DMS79 treated with DMSO at 0.1 percent for 48 hours (cell line): ENCODE measurements at regions not wholly inside any gene's neighbourhood (a gene's known extent, or its start where the extent isn't known, plus 50 kb on each side); places are given as distances from the start of the nearest gene placed in this dataset.
A peak's percentile ranks its signal among the peaks of the same experiment; 100 is the strongest.

Experiments used
- DNase-seq: peaks from one replicate; lab custom pipeline; 2025; lab: John Stamatoyannopoulos, UW

DNA sequence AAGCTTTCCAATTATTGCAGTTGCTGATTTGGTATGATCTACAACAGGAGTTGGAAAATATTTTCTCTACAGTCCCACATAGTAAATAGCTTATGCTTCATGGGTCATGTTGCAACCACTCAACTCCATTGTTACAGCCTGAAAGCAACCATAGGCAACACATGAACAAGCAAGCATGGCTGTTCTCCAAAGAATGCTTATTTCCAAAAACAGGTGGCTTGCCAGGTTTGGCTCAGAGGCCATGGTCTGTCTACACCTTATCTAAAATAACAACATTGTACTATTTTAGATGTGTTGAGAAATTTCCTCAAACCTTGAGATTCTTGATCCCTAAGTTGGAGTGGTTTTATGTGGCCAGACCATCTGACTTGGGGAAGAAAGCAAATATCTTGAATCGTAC, 153.9 kb upstream of the MPPED2 start:
- no peak for DNase-seq

DNA sequence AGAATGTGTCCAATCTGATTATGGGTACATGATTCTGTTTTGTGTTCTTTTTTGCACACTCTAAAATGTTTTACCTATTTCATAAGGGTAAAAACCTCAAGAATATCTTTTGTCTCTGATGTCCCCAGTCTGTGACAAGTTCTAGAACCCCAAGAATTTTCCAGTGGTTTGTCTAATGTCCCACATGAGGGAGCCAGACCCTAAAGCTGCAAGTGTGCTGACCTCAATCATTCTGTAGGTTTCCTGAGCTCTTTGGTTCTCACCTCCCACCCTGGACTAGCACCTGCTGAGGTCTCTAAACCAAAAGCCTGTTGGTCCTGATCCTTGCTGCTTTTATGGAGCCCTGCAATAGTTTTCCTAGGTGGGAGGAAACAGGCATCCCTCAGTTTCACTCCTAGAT, 149.8 kb upstream of the MPPED2 start:
- no peak for DNase-seq

DNA sequence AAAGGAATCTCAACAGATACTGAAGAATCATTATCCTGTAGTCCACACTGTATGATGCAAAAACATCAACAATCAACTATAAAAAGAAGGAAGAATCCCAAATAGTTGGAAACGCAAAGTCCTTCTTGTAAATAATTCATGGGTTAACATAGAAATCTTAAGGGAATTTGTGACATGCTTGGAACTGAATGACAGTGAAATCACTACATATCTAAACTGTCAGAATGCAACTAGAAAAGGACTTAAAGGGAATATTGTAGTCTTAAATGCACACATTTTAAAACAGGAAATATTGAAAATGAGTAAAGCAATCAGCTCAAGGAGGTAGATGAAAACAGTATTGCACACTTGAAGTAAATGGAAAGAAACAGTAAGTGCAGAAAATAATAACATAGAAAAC, 147.6 kb upstream of the MPPED2 start:
- no peak for DNase-seq

- no peak for DNase-seq
These were observed 143.9 kb upstream of the MPPED2 start for GRCh38 chr11:30730011-30730410.

- no peak for DNase-seq
These were observed 143.1 kb upstream of the MPPED2 start for GRCh38 chr11:30729187-30729713.

DNA sequence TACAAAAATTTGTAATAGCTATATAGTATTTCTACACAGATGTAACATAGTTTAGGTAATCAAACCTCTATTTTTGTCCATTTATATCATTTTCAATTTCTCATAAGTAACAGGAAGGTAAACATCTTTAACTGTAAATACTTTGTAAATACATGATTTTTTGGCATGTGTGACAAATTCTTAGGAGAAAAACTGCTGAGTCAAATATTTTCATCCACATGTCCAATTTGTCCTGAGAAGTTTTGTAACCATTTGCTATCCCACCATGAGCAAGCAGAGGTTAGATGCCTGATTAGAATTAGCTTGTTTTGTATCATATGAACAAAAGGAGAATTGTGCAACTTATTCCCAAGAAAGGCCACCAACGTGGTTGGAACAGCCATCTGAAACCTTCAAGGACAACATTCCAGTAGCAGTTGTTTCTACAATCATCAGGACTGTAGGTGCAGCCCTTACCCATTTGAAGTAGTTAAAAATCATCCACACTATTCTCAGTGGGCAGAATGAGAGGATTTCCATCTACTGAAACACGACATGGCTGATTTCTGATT, 139.6 kb upstream of the MPPED2 start:
- no peak for DNase-seq

GRCh38 chr11:30724274-30724673, 138.1 kb upstream of the MPPED2 start:
- no peak for DNase-seq

DNA sequence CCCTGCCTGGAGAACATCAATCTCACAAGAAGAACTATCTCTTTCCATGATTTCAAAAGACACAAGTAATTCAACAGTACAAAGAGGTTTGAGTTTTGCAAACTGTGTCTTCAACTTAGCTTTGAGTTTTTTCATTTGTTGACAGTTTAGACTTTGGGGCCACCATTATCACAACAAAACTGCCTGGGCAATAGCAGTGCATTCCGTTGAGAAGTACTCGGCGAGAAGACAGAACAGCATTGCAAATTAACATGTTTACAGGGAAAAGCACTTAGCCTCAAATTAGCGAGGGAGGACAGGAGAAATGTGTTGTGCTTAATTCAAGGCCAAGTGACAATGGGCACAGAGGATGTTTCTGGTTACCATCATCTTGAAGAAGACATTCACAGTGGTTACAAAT, 133.2 kb upstream of the MPPED2 start:
- DNase-seq, result no peak

DNA sequence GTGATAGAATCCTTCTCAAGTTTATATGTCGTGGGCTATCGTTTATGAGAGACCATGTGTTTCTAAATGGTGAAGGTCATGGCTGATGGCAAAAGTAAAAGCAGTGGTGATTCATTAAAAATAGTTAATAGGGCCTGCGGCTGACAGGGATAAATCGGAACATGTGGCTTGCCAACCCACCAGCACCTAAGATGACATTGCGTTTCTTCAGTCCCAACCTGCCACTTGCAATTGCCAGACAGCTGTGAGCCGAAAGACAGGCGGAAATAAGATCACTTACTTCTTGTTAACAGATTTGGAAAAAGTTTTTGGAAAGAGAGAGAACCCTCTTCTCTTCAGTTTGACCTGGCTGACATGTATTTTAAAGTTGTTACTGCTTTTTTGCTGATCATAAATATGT, 131.5 kb upstream of the MPPED2 start:
- no peak for DNase-seq

GRCh38 chr11:30717009-30717408, 130.9 kb upstream of the MPPED2 start:
- no peak for DNase-seq

DNA sequence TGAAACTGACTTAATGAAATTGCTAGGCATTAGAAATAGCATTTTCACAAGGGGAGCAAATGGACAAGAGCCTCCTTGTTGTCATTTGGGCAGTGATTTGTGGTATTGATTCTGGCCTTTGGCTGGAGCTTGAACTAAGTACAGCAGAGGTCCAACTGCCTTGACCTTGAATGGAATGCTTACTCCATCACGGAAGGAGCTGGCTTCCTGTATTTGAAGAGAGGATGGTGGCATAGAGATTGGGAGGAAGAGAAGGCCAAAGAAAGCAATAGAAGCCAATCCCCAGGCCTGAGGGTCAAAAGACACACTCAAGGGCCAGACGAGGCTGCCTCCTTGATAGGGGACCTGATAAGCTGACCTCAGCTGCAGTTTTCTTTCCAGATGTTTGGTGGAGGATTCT, 126.6 kb upstream of the MPPED2 start:
- no peak for DNase-seq

DNA sequence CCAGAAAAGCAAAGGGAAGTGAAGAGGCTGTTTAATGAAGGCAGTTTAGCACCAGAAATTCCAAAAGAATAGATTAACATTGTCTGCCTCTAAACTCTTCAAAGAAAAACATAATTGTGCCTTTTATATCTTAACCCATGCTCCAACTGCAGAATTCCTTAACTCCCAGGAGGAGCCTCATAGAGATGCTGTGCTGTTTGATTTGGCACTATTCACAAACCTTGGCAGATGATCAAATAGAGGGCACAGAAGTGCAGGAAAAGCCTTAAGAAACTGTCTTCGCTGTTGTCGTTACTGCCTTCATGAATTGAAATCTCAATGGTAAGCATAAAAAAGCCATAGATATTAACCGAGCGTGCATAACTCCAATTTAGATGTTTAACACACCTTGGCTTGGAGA, 124.1 kb upstream of the MPPED2 start:
- DNase-seq, result peak; percentile 8

GRCh38 chr11:30707110-30707509, 121.0 kb upstream of the MPPED2 start:
- no peak for DNase-seq

DNA sequence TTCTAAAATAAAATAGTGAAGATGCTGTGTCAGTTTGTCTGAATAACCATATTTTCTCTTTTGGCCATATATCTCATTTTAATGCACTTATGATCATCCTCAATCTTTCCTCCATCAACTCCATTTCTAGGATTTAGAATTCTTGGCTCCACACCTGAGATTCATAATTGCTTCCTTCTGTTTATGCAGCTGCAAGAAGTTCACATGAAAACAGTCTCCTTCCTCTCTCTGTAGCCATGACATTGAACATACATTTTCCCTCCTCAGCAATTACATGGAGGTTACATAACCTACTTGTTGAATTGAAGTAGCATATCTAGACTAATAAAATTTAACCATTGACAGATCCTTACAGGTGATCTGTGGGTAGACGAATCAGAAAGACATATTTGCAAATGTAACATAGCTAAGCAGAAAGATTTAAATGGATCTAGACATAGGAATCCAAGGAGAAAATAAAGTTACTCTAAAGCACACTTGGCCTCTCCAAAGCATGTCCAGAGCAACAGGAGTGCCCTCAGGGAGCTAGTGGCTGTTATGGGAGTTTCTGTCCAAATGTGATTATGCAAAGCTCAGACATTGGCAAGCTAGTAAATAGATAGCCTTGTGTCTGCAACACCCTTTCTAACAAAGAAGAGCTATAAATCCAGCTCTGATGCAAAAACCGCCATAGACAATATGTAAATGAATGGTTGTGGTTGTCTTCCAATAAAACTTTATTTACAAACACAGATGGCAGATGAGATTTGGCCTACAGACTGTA, 119.9 kb upstream of the MPPED2 start:
- no peak for DNase-seq

GRCh38 chr11:30698425-30698824, 112.3 kb upstream of the MPPED2 start:
- no peak for DNase-seq

DNA sequence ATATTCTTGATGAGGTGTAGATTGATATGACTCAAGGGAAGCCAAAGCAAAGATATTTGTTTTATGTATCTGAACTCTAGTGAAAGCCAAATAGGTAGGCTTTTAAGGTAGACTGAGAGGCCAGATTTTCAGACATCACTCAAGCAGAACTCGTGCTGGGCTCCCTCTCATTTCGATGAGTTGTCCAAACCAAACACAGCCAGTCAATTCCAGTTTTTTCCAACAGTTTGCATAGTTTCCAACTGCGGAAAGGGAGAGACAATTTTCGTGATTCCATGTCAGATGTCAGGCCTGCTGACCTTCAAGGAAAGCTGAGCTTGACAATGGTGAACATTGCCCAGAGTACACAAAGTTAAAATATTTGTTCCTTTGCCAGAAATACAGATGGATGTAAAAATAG, 110.9 kb upstream of the MPPED2 start:
- DNase-seq, result no peak

GRCh38 chr11:30684772-30685171, 98.6 kb upstream of the MPPED2 start:
- no peak for DNase-seq

- no peak for DNase-seq
These were observed 97.0 kb upstream of the MPPED2 start for GRCh38 chr11:30683176-30683575.

- DNase-seq, result no peak
These were observed 80.7 kb upstream of the MPPED2 start for GRCh38 chr11:30666817-30667216.

DNA sequence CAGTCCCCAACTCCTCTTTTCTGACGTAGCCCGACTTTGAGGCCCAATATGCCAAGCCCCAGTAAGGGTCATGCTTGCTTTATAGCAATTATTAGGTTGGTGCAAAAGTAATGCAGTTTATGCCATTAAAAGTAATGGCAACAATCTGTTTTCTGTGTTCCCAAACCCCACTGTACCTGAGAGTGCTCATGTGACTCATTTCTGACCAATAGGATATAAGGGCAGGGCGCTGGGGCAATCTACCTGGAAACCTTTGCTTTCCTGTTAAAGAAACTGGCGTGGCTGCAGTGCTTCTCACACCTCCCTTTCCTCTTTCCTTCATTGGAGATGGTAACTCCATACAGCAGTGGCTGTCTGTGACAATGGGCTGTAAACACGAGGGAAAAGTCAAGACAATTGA, 78.9 kb upstream of the MPPED2 start:
- no peak for DNase-seq

DNA sequence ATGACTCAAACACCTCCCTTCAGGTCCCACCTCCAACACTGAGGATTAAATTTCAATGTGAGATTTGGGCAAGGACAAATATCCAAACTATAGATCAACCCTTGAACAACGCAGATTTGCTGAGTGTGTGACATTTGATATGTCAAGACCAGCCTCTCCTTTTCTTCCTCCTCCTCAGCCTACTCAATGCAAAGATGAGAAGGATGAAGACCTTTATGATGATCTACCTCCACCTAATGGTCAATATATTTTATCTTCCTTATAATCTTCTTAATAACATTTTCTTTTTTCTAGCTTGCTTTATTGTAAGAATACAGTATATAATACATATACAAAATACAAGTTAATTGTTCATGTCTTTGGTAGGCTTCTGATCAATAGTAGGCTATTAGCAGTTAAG, 67.5 kb upstream of the MPPED2 start:
- DNase-seq, result no peak

DNA sequence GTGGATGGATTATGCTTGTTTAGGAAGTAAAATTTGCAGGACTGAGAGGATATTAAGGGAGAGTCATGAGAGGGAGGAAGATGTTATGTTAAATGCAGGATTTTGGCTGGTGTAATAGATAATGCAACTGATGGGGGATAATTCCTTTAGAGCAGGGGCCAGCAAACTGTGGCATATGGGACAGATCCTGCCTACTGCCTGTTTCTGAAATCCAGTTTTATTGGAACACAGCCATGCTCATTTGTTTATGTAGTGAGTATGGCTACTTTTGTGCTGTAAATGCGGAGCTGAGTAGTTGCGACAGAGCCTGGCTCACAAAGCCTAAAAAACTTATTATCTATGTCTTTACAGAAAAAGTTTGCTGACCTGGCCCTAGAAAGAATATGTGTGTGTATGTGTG, 66.6 kb upstream of the MPPED2 start:
- no peak for DNase-seq

GRCh38 chr11:30650266-30650665, 64.1 kb upstream of the MPPED2 start:
- no peak for DNase-seq
